ENCODE measurements at regions not wholly inside any gene's neighbourhood (a gene's known extent, or its start where the extent isn't known, plus 50 kb on each side); places are given as distances from the start of the nearest gene placed in this dataset.
A peak's percentile ranks its signal among the peaks of the same experiment; 100 is the strongest.

DNA sequence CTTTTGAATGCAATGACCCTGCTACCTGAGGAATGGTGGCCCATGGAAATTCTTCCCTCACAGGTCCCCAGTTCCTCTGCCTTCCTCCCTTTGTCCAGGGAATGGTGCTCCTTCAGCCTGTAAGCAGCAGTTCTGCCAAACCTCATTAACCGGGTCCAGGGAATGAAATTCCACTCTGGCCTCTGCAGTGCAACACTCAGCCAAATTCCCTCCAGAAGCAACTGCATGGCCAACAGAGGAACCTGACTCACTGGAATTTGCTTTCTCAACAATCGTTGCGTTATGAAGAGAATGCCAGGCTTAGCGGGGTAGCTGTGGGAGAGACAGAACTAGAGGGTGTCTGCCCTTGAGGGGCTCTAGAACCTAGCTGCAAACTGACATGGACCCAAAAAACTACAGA is 449.4 kb upstream of the PROK2 start:
- dilution Hi-C loops (cut with HindIII; ENCODE audit: low sequenced_read_pairs, unreplicated experiment) (no loop called here), in situ Hi-C loops (cut with MboI; ENCODE audit: low sequenced_read_pairs) (no loop called here), intact Hi-C loops (cut with micrococcal nuclease) (no loop called here)
- Histone ChIP-seq H2BK120ac (ENCODE audit: low read depth, low read length) (no peak overlapping the region), H3K14ac (replicated peaks; ENCODE audit: low read depth, low read length) (no peak overlapping the region), H2AK9ac (replicated peaks; ENCODE audit: low read depth, low read length, poor library complexity) (no peak overlapping the region), H3K36me3 (ENCODE audit: control insufficient read depth, insufficient read depth, low read length) (no peaks in the 10 kb centered on the region), H3K79me1 (ENCODE audit: low read depth in 1 of 2, low read length in 2 of 2) (no peaks in the 10 kb centered on the region), H2BK5ac (ENCODE audit: low read depth, low read length, poor library complexity, severe bottlenecking) (no peak overlapping the region), H3K4me1 (ENCODE audit: control insufficient read depth, insufficient read depth, low read length) (no peaks in the 10 kb centered on the region; the same call in 1 of the 2 replicates), H3K56ac (ENCODE audit: extremely low read depth, insufficient read depth, low read length) (no peak overlapping the region), H3K9me1 (ENCODE audit: insufficient read depth, low read length) (no peaks in the 10 kb centered on the region), H3K23ac (ENCODE audit: low read depth, low read length) (no peak overlapping the region), H2AK5ac (ENCODE audit: low read depth, low read length) (no peak overlapping the region), H4K8ac (ENCODE audit: low read depth in 2 of 2, low read length in 2 of 2) (no peak overlapping the region), H3K4ac (ENCODE audit: low read depth, low read length) (no peak overlapping the region), H3K27ac (ENCODE audit: insufficient read depth, low read length) (no peak overlapping the region), H4K20me1 (ENCODE audit: insufficient read depth, low read length) (no peaks in the 10 kb centered on the region), H3K18ac (ENCODE audit: low read depth, low read length) (no peak overlapping the region), H2AFZ (replicated peaks; ENCODE audit: low read length, poor library complexity) (no peak overlapping the region), H3K9me3 (ENCODE audit: control insufficient read depth, insufficient read depth, low read length) (no peaks in the 10 kb centered on the region), H2BK20ac (ENCODE audit: low read depth, low read length) (no peak overlapping the region), H3K9ac (ENCODE audit: low read depth, low read length) (no peak overlapping the region), H4K5ac (ENCODE audit: low read depth, low read length) (no peak overlapping the region), H4K91ac (ENCODE audit: insufficient read depth, low read depth, low read length) (no peak overlapping the region), H2BK15ac (ENCODE audit: low read depth, low read length) (no peak overlapping the region), H3K4me3 (ENCODE audit: insufficient read depth, low read depth, low read length) (no peak overlapping the region), H3K27me3 (ENCODE audit: control insufficient read depth, insufficient read depth, low read length) (peaks cover 37% of the 10 kb centered on the region), H3K4me2 (ENCODE audit: low read depth, low read length) (no peak overlapping the region)
- BruUV-seq (replicated peaks): no TSS peak
- peak; percentile 82 for ATAC-seq (ENCODE audit: low read depth)
- ChIA-PET POLR2A (ENCODE audit: unreplicated experiment) (no interaction called here), CTCF (no interaction called here)
- WGBS, 2 experiments (ENCODE audit: extremely low coverage in 2 of 2, insufficient read length in 1 of 2): no CpG with 5 or more reads among the region's 4 CpGs
- no peak for TF ChIP-seq MXI1 (IDR thresholded peaks at IDR 0.05; ENCODE audit: borderline replicate concordance, low read depth, low read length)
- peak; percentile 40; the same call in 1 of the 2 replicates for TF ChIP-seq CEBPB (IDR thresholded peaks at IDR 0.05; ENCODE audit: low read depth, low read length)
- peak; percentile 50 for DNase-seq

All from IMR-90 (cell line).